ENCODE measurements at regions not wholly inside any gene's neighbourhood (a gene's known extent, or its start where the extent isn't known, plus 50 kb on each side); places are given as distances from the start of the nearest gene placed in this dataset.

DNA sequence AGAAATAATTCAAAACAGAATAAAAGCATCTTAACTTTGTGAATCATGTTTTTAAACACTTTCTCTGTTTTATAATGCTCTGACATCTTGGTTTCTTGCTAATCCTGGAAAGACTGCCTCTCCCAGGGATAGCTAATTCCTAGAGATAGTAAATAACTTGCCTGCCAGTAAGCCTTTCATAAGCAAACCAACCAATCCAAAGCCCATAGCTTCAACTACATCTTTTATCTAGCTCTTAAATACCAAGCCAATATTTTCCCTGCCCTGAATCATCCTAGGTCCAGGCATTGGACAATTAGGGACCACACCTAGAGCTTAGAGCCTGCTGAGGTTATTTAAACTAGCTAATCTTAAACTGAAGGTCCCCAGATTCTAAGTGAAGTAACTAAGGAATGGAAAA is 223.7 kb upstream of the DIPK2B start:
- DNase-seq (ENCODE audit: low read depth, low spot score) (no peak), FAIRE-seq (no peak)
- no peaks in the 10 kb centered on the region for H3K36me3 ChIP-seq (ENCODE audit: control insufficient read depth in 2 of 2, extremely low read depth in 1 of 2, insufficient read depth in 2 of 2, low read length in 2 of 2)
- no peak overlapping the region for H3K9ac ChIP-seq (replicated peaks; ENCODE audit: extremely low read depth, insufficient read depth, low read length)
- no peaks in the 10 kb centered on the region for H3K27me3 ChIP-seq (ENCODE audit: control insufficient read depth in 2 of 2, insufficient read depth in 2 of 2, low read length in 2 of 2)
- H2AFZ ChIP-seq (ENCODE audit: low read depth, low read length), result no peak overlapping the region
- intact Hi-C loops (cut with micrococcal nuclease) (no loop called here), dilution Hi-C loops (cut with MboI; ENCODE audit: extremely low pct_ligation_motif_present, low sequenced_read_pairs) (no loop called here)
- CTCF ChIA-PET, result interaction anchor here (1.6 kb wide), 1 partner anchor 11 kb away, joined by 4 read pairs; no protein-coding TSS in a partner anchor
- TF ChIP-seq JUN (IDR thresholded peaks at IDR 0.05; ENCODE audit: borderline replicate concordance, insufficient read depth, insufficient read length, low read depth), result no peak
- no peak for TF ChIP-seq EZH2 (IDR thresholded peaks at IDR 0.05; ENCODE audit: borderline replicate concordance, low read depth, low read length, severe bottlenecking)
- no peak for TF ChIP-seq POLR2AphosphoS5 (IDR thresholded peaks at IDR 0.05; ENCODE audit: insufficient read depth, low read depth, low read length)
- TF ChIP-seq MYC (IDR thresholded peaks at IDR 0.05; ENCODE audit: low read depth, low read length), result no peak
- TF ChIP-seq GATA2 (IDR thresholded peaks at IDR 0.05; ENCODE audit: insufficient read depth, insufficient read length, low read depth, low read length), result no peak
- TF ChIP-seq POLR2A (IDR thresholded peaks at IDR 0.05; ENCODE audit: low read depth, low read length), result no peak
- TF ChIP-seq, protein P1, sequence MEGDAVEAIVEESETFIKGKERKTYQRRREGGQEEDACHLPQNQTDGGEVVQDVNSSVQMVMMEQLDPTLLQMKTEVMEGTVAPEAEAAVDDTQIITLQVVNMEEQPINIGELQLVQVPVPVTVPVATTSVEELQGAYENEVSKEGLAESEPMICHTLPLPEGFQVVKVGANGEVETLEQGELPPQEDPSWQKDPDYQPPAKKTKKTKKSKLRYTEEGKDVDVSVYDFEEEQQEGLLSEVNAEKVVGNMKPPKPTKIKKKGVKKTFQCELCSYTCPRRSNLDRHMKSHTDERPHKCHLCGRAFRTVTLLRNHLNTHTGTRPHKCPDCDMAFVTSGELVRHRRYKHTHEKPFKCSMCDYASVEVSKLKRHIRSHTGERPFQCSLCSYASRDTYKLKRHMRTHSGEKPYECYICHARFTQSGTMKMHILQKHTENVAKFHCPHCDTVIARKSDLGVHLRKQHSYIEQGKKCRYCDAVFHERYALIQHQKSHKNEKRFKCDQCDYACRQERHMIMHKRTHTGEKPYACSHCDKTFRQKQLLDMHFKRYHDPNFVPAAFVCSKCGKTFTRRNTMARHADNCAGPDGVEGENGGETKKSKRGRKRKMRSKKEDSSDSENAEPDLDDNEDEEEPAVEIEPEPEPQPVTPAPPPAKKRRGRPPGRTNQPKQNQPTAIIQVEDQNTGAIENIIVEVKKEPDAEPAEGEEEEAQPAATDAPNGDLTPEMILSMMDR (IDR thresholded peaks at IDR 0.05; ENCODE audit: extremely low read depth in 1 of 2, insufficient read depth in 1 of 2, low read depth in 1 of 2, low read length in 2 of 2), result no peak
- TF ChIP-seq FOS (IDR thresholded peaks at IDR 0.05; ENCODE audit: borderline replicate concordance, insufficient read depth, low read length), result no peak
- TF ChIP-seq, protein P2, sequence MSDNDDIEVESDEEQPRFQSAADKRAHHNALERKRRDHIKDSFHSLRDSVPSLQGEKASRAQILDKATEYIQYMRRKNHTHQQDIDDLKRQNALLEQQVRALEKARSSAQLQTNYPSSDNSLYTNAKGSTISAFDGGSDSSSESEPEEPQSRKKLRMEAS (IDR thresholded peaks at IDR 0.05; ENCODE audit: insufficient read depth, insufficient read length), result no peak
- H3K9me3 ChIP-seq (replicated peaks; ENCODE audit: control insufficient read depth, insufficient read depth, low read length), result no peaks in the 10 kb centered on the region
- no TSS peak for BruUV-seq (replicated peaks)
- no peaks in the 10 kb centered on the region for H3K4me1 ChIP-seq (ENCODE audit: control insufficient read depth, extremely low read depth, insufficient read depth, low read length)
- no peak overlapping the region for H3K27ac ChIP-seq (ENCODE audit: insufficient read depth, low read depth, low read length)
- no peak overlapping the region for H3K4me2 ChIP-seq (ENCODE audit: insufficient read depth, low read length)
- no peaks in the 10 kb centered on the region for H3K9me1 ChIP-seq (replicated peaks; ENCODE audit: control insufficient read depth, extremely low read depth, insufficient read depth, low read length)
- POLR2A ChIA-PET, result no interaction called here
- no peaks in the 10 kb centered on the region for H3K79me2 ChIP-seq (ENCODE audit: control insufficient read depth, insufficient read depth, low read length)
- H3K4me3 ChIP-seq (replicated peaks in 1 of 3; ENCODE audit: insufficient read depth in 1 of 3, low read depth in 1 of 3, low read length in 3 of 3), result no peak overlapping the region
- no peaks in the 10 kb centered on the region for H4K20me1 ChIP-seq (replicated peaks; ENCODE audit: control insufficient read depth, extremely low read depth, insufficient read depth, low read length)
